Erythroblast (primary cell): ENCODE measurements at regions not wholly inside any gene's neighbourhood (a gene's known extent, or its start where the extent isn't known, plus 50 kb on each side); places are given as distances from the start of the nearest gene placed in this dataset.

ENCODE experiments used
- GATA1 ChIP-seq: IDR thresholded peaks from 2 replicates; pipeline ENCODE4 v1.6.1; 2011; ENCODE audit warnings: low read depth, mild to moderate bottlenecking, control low read depth, low read length, moderate library complexity
- POLR2A ChIP-seq: IDR thresholded peaks from 2 replicates; pipeline ENCODE4 v1.6.1; 2011; ENCODE audit warnings: mild to moderate bottlenecking, low read length

DNA sequence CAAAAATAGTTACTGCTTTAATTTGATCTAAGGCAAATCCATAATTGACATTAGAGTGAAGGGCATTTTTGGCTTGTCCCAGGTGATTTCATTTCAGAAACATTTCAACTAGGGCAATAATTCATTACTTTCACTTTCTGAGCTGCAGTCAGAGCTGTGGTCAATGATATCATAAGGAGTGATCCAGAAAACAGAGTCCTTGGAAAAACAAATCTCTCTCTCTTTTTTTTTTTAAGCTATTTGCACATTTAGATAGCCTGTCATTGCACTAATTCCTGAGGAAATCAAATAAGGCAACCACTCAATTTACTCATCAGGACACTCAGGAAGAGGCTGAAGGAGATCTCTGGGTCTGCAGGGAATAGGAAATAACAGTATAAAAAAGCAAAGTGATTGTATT is 269.5 kb upstream of the LRRC3B start:
- TF ChIP-seq POLR2A (no peak), GATA1 (no peak)
